Retinal pigment epithelial cell (primary cell): ENCODE measurements at regions not wholly inside any gene's neighbourhood (a gene's known extent, or its start where the extent isn't known, plus 50 kb on each side); places are given as distances from the start of the nearest gene placed in this dataset.

Experiments used
- DNase-seq: peaks from one replicate; pipeline ENCODE4 v3.0.0-alpha.2; 2010; ENCODE audit warnings: low read depth
- H3K4me3 ChIP-seq: 2 replicates; pipeline ENCODE4 v1.5.1; 2011; ENCODE audit warnings: mild to moderate bottlenecking, low read length, control low read depth, moderate library complexity
- TF ChIP-seq, protein P1 (sequence below): conservative IDR thresholded peaks from 2 replicates; pipeline ENCODE4 v1.5.1; 2011; ENCODE audit warnings: low read depth, low read length, control low read depth, inconsistent platforms

DNA sequence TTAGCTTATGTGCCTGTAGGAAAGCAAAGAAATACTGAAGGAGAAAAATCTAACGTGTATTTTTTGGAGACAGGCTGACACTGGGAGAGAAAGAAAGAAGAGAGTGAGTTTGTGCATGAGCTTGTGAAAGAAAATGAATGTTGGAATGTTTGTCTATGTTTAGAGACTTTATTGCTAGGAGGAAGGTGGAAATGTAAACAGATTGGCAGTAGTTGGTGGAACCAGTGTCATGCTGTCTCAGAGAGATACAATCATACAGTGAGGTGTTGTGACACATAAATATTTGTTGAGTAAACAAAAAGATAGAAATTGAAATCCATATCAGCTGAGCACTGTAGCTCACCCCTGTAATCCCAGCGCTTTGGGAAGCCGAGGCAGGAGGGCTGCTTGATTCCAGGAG is 222.2 kb upstream of the MEIS1 start:
- no peak for DNase-seq
- no peak overlapping the region for H3K4me3 ChIP-seq
- TF ChIP-seq, protein P1, sequence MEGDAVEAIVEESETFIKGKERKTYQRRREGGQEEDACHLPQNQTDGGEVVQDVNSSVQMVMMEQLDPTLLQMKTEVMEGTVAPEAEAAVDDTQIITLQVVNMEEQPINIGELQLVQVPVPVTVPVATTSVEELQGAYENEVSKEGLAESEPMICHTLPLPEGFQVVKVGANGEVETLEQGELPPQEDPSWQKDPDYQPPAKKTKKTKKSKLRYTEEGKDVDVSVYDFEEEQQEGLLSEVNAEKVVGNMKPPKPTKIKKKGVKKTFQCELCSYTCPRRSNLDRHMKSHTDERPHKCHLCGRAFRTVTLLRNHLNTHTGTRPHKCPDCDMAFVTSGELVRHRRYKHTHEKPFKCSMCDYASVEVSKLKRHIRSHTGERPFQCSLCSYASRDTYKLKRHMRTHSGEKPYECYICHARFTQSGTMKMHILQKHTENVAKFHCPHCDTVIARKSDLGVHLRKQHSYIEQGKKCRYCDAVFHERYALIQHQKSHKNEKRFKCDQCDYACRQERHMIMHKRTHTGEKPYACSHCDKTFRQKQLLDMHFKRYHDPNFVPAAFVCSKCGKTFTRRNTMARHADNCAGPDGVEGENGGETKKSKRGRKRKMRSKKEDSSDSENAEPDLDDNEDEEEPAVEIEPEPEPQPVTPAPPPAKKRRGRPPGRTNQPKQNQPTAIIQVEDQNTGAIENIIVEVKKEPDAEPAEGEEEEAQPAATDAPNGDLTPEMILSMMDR: no peak

DNA sequence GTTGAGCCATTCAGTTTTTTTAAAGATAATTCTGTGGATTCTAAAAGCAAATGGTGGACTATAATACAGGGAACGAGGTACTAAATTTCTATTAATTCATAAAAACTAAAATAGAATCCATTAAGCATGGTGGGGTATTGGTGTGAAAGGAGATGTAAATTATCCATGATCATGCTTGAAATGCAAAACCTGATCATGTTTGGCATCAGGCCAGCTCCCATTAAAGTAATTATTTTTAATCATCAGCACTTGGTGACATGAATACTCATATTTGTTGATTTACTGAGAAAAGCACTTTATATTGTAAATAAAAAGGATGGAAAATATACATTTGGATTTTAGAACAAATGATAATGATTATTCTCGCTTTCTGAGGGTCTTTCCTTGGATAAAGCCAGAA is 232.3 kb upstream of the MEIS1 start:
- DNase-seq: no peak
- TF ChIP-seq, protein P1: no peak
- no peak overlapping the region for H3K4me3 ChIP-seq

DNA sequence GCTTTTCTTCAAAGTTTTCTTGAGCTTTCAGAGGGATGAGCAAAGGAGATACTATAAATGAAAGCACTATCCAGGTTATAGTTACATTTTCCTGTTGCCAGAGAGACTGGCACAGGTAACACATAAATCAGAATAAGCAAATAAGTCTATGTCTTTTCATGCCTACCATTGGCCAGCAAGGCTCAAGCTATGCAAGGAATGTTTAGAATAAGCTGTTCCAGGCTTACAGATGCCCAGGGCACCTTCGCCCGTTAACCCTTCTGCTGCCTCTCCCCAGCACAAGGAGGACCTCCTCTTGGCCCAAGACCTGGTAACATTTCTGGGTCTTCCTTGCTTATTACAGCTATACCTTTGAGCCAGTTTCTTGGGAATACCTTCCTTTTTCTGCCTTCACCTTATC is 233.7 kb upstream of the MEIS1 start:
- no peak for DNase-seq
- TF ChIP-seq, protein P1: no peak
- H3K4me3 ChIP-seq: no peak overlapping the region

DNA sequence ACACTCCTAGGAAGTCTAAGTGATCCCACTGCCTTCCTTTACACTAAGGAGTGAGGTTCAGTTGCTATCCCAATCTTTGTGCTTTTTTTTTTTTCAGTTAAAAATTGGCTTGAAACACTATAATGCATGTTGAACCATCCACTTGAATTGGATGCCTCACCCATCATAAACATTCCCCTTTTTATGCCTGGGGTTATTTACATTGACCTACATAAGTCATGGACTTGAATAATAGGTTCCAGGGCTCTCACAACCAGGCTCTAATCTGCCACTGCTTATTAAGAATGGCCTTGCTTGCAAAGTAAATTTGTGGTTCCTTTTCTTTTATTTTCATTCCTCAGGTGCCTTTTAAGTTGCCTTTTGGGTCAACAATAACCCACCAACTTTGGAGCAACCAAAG is 236.1 kb upstream of the MEIS1 start:
- no peak for DNase-seq
- no peak overlapping the region for H3K4me3 ChIP-seq
- TF ChIP-seq, protein P1: no peak

DNA sequence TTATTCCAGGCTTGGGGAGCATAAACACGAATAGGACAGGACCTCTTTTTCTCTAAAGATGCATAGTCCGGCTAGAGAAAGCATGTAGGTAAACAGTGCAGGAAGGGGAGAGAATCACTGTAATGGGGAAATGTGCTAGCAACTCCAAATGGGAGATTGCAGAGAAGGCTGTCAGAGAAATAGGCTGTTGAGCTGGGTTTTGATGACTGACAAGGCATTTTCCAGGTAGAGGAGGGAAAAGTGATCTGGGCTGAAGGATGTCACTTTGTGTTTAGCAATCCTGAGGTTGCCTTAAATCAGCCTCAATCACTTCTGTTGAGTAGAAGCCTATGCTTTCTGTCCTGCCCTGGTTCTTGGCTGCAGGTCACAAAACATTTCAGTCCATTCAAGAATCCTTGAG is 242.0 kb upstream of the MEIS1 start:
- no peak for DNase-seq
- TF ChIP-seq, protein P1: no peak
- no peak overlapping the region for H3K4me3 ChIP-seq

DNA sequence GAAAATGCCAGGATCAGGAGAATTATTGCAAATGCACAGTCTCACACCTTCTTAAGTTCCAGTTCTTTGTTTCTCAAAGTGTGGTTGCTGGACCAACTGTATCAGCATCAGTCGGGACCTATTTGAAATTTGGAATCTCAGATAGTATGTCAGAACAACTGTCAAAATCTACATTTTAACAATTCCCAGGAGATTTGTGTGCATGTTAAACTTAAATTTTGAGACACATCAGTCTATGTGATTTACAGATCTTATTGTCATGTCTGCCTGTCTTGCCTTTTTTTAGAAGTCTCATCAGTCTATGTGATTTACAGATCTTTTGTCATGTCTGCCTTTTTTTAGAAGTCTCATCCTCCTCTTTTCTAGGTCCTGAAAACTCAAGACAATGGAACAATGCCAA is 243.6 kb upstream of the MEIS1 start:
- H3K4me3 ChIP-seq: no peak overlapping the region
- DNase-seq: no peak
- TF ChIP-seq, protein P1: no peak

DNA sequence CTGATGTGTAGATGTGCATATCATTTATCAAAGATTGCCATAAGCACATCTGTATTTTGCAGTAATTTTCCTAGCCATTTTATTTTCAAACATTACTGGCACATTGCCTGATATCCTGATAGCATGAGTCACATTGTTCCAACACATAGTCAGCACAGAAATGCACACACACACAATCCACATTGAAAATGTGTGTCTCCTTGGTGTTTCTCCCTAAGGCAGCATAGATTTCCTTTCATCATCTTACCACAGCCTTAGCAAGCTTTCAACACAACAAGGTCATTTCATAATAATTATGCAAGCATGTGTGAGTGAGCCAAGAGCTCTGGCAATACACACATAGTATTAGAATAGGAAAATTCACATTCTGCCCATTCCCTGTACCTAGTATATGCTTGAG is 245.4 kb upstream of the MEIS1 start:
- TF ChIP-seq, protein P1: no peak
- no peak overlapping the region for H3K4me3 ChIP-seq
- no peak for DNase-seq
